CD14-positive monocyte (primary cell): ENCODE measurements at regions not wholly inside any gene's neighbourhood (a gene's known extent, or its start where the extent isn't known, plus 50 kb on each side); places are given as distances from the start of the nearest gene placed in this dataset.

ENCODE experiments used
- DNase-seq, 3 donors: peaks; one replicate each; pipeline ENCODE4 v3.0.0-alpha.2; 2011 to 2022
- H2AFZ ChIP-seq: 2 replicates; pipeline ENCODE4 v1.6.0; 2012; ENCODE audit warnings: mild to moderate bottlenecking, low read depth, low read length, inconsistent platforms; ENCODE audit not compliant: insufficient read depth, poor library complexity, severe bottlenecking
- H3K27ac ChIP-seq, 2 donors: 1 replicate in 1 of 2; 2 replicates in 1 of 2; pipeline ENCODE4 v1.5.1; 2012 to 2013; ENCODE audit warnings: low read length in 2 of 2, control low read depth in 1 of 2, inconsistent platforms in 1 of 2, low read depth in 1 of 2, mild to moderate bottlenecking in 1 of 2
- H3K27me3 ChIP-seq, 2 donors: one replicate each; pipeline versions ENCODE4 v1.6.0 to v1.6.1; 2011 to 2013; ENCODE audit warnings: low read length in 2 of 2; ENCODE audit not compliant: control insufficient read depth in 2 of 2, insufficient read depth in 2 of 2
- H3K36me3 ChIP-seq, 2 donors: replicated peaks in 1 of 2; 1 replicate in 1 of 2; 2 replicates in 1 of 2; pipeline versions ENCODE4 v1.5.1 to v1.6.1; 2012 to 2013; ENCODE audit warnings: low read length in 2 of 2, control low read depth in 1 of 2, inconsistent platforms in 1 of 2, mild to moderate bottlenecking in 1 of 2; ENCODE audit not compliant: insufficient read depth in 2 of 2, control insufficient read depth in 1 of 2
- H3K4me1 ChIP-seq, 2 donors: 1 replicate in 1 of 2; 2 replicates in 1 of 2; pipeline versions ENCODE4 v1.5.1 to v1.6.1; 2012 to 2013; ENCODE audit warnings: low read length in 2 of 2, control low read depth in 1 of 2, inconsistent platforms in 1 of 2, mild to moderate bottlenecking in 1 of 2, moderate library complexity in 1 of 2; ENCODE audit not compliant: insufficient read depth in 2 of 2, control insufficient read depth in 1 of 2
- H3K4me2 ChIP-seq: replicated peaks from 2 replicates; pipeline ENCODE3; 2012; ENCODE audit warnings: low read length, moderate library complexity, mild to moderate bottlenecking; ENCODE audit not compliant: poor library complexity, severe bottlenecking; ENCODE audit errors: extremely low read depth
- H3K4me3 ChIP-seq, 3 experiments: fragments of 200-600 bp in 1 of 3; sonication (generic) in 1 of 3; replicated peaks in 1 of 3; 1 replicate in 2 of 3; 2 replicates in 1 of 3; pipeline ENCODE4 v1.5.1; 2011 to 2013; ENCODE audit warnings: low read length in 3 of 3, mild to moderate bottlenecking in 3 of 3, control low read depth in 2 of 3, low read depth in 2 of 3, inconsistent platforms in 1 of 3, moderate library complexity in 1 of 3
- H3K79me2 ChIP-seq: 2 replicates; pipeline ENCODE4 v1.6.0; 2012; ENCODE audit warnings: mild to moderate bottlenecking, control low read depth, inconsistent platforms, low read length, moderate library complexity; ENCODE audit not compliant: insufficient read depth
- H3K9ac ChIP-seq: 2 replicates; pipeline ENCODE4 v1.6.0; 2017; ENCODE audit warnings: low read length, mild to moderate bottlenecking; ENCODE audit not compliant: insufficient read depth, poor library complexity, severe bottlenecking
- H3K9me3 ChIP-seq, 2 donors: replicated peaks in 1 of 2; 1 replicate in 1 of 2; 2 replicates in 1 of 2; pipeline versions ENCODE4 v1.5.1 to v1.6.1; 2012 to 2013; ENCODE audit warnings: low read length in 2 of 2, control low read depth in 1 of 2; ENCODE audit not compliant: control insufficient read depth in 1 of 2, insufficient read depth in 1 of 2
- H4K20me1 ChIP-seq: 2 replicates; pipeline ENCODE4 v1.6.0; 2012; ENCODE audit warnings: mild to moderate bottlenecking, low read length, control low read depth, moderate library complexity; ENCODE audit not compliant: insufficient read depth
- H3K27ac Mint-ChIP-seq, 7 donors: one replicate each; pipeline ENCODE4 v1.8.0; 2020; ENCODE audit warnings: mild to moderate bottlenecking in 7 of 7, mixed read lengths in 7 of 7, moderate library complexity in 6 of 7, inconsistent platforms in 2 of 7
- H3K27me3 Mint-ChIP-seq, 3 donors: one replicate each; pipeline ENCODE4 v1.8.0; 2021 to 2022; ENCODE audit warnings: low read depth in 3 of 3, mild to moderate bottlenecking in 3 of 3, mixed read lengths in 3 of 3, moderate library complexity in 3 of 3, inconsistent platforms in 1 of 3
- H3K36me3 Mint-ChIP-seq, 2 donors: one replicate each; pipeline ENCODE4 v1.8.0; 2020; ENCODE audit warnings: mixed read lengths in 2 of 2, inconsistent platforms in 1 of 2, mild to moderate bottlenecking in 1 of 2
- H3K4me1 Mint-ChIP-seq: one replicate; pipeline ENCODE4 v1.8.0; 2020; ENCODE audit warnings: mild to moderate bottlenecking, mixed read lengths
- H3K4me3 Mint-ChIP-seq, 2 donors: one replicate each; pipeline ENCODE4 v1.8.0; 2020; ENCODE audit warnings: mild to moderate bottlenecking in 2 of 2, mixed read lengths in 2 of 2, moderate library complexity in 1 of 2
- H3K9me3 Mint-ChIP-seq, 7 donors: one replicate each; pipeline ENCODE4 v1.8.0; 2020 to 2022; ENCODE audit warnings: mixed read lengths in 7 of 7, mild to moderate bottlenecking in 6 of 7, moderate library complexity in 6 of 7, inconsistent platforms in 2 of 7
- CTCF ChIP-seq: fragments of 200-600 bp; IDR thresholded peaks from one replicate; pipeline ENCODE4 v1.8.0; 2022; ENCODE audit warnings: antibody characterized with exemption, mild to moderate bottlenecking
- WGBS: methylation state at CpG from one replicate; pipeline ENCODE4 v1.1.5; 2013; ENCODE audit warnings: missing lambda C conversion rate; ENCODE audit not compliant: insufficient coverage; 5-methylcytosine and 5-hydroxymethylcytosine counted together
- intact Hi-C, 2 donors: fragments of 100-400 bp; cut with micrococcal nuclease; formaldehyde crosslinking; loops; one replicate each; pipeline versions ENCODE4 v1.15.0 to v1.15.1; 2023

- no peaks in the 10 kb centered on the region for H3K27me3 ChIP-seq
- no peaks in the 10 kb centered on the region for H3K4me1 ChIP-seq
- no peak for DNase-seq
- Mint-ChIP-seq H3K27ac (no peak overlapping the region), H3K4me3 (no peak overlapping the region), H3K27me3 (peaks cover 0 to 5% (median 3%) of the 10 kb centered on the region in 3 donors), H3K36me3 (no peaks in the 10 kb centered on the region), H3K4me1 (no peaks in the 10 kb centered on the region), H3K9me3 (peaks cover 6 to 15% (median 14%) of the 10 kb centered on the region in 7 donors)
- peaks cover 0 to 2% of the 10 kb centered on the region in 2 donors for H3K9me3 ChIP-seq
- H4K20me1 ChIP-seq: no peaks in the 10 kb centered on the region
- no peak overlapping the region for H3K9ac ChIP-seq
- intact Hi-C loops: no loop called here
- no peak for TF ChIP-seq CTCF
- H3K27ac ChIP-seq: no peak overlapping the region
- no peaks in the 10 kb centered on the region for H3K79me2 ChIP-seq
- H3K4me3 ChIP-seq: no peak overlapping the region
- 50% methylated on average over 1 of the region's 1 CpG for WGBS
- H2AFZ ChIP-seq: no peak overlapping the region
- H3K36me3 ChIP-seq: no peaks in the 10 kb centered on the region
- H3K4me2 ChIP-seq: no peak overlapping the region
These were observed 121.7 kb upstream of the NAP1L1 start for GRCh38 chr12:76206039-76206676.

GRCh38 chr12:76202621-76203020 is 118.1 kb upstream of the NAP1L1 start:
- H3K4me1 Mint-ChIP-seq: no peaks in the 10 kb centered on the region

More at GRCh38 chr12:76202621-76203020, 118.1 kb upstream of the NAP1L1 start:
- H3K79me2 ChIP-seq: no peaks in the 10 kb centered on the region
- no peaks in the 10 kb centered on the region for H3K4me1 ChIP-seq
- no peak overlapping the region for H3K4me2 ChIP-seq
- H3K9ac ChIP-seq: no peak overlapping the region
- no peak for TF ChIP-seq CTCF
- Mint-ChIP-seq H3K4me3 (no peak overlapping the region), H3K27ac (no peak overlapping the region), H3K27me3 (peaks cover 0 to 4% (median 1%) of the 10 kb centered on the region in 3 donors), H3K36me3 (no peaks in the 10 kb centered on the region), H3K9me3 (peaks cover 16 to 43% (median 32%) of the 10 kb centered on the region in 7 donors)
- no peaks in the 10 kb centered on the region for H4K20me1 ChIP-seq
- no peaks in the 10 kb centered on the region for H3K36me3 ChIP-seq
- no peak overlapping the region for H3K4me3 ChIP-seq
- peaks cover 13 to 24% of the 10 kb centered on the region in 2 donors for H3K9me3 ChIP-seq
- DNase-seq: no peak
- intact Hi-C loops: no loop called here
- no peak overlapping the region for H3K27ac ChIP-seq
- no peaks in the 10 kb centered on the region for H3K27me3 ChIP-seq
- no peak overlapping the region for H2AFZ ChIP-seq
